Upper lobe of left lung (tissue), 6 donors: ENCODE measurements at regions not wholly inside any gene's neighbourhood (a gene's known extent, or its start where the extent isn't known, plus 50 kb on each side); places are given as distances from the start of the nearest gene placed in this dataset.
"Not testable (repeated sequence)": the region's sequence is repeated elsewhere in the genome, so short reads cannot be mapped to it uniquely, and the experiment has no call there.

Experiments
- ATAC-seq, 2 donors: fragments of 200-7000 bp; cut with Tn5 transposase; one replicate each; pipeline ENCODE4 v1.9.1; 2022; ENCODE audit warnings: mild to moderate bottlenecking in 2 of 2, moderate library complexity in 2 of 2; ENCODE audit not compliant: low FRiP score in 2 of 2
- DNase-seq, 2 donors: peaks; one replicate each; pipeline ENCODE4 v3.0.0-alpha.2; 2019 to 2020
- H3K27ac ChIP-seq, 4 donors: fragments of 200-600 bp; sonication (generic); one replicate each; pipeline ENCODE4 v1.5.1; 2016 to 2019
- H3K27me3 ChIP-seq, 4 donors: fragments of 200-600 bp; sonication (generic); one replicate each; pipeline ENCODE4 v1.5.1; 2017 to 2019
- H3K36me3 ChIP-seq, 4 donors: fragments of 200-600 bp; sonication (generic); one replicate each; pipeline ENCODE4 v1.5.1; 2016 to 2019
- H3K4me1 ChIP-seq, 4 donors: fragments of 200-600 bp; sonication (generic); one replicate each; pipeline ENCODE4 v1.5.1; 2018 to 2019
- H3K4me3 ChIP-seq, 4 donors: fragments of 200-600 bp; sonication (generic); one replicate each; pipeline ENCODE4 v1.5.1; 2017 to 2019; ENCODE audit warnings: mild to moderate bottlenecking in 2 of 4, moderate library complexity in 1 of 4
- H3K9me3 ChIP-seq, 4 donors: fragments of 200-600 bp; sonication (generic); one replicate each; pipeline ENCODE4 v1.5.1; 2018 to 2019
- CTCF ChIP-seq, 6 experiments: fragments of 450-650 bp in 4 of 6; fragments of 200-600 bp in 2 of 6; sonication (generic) in 2 of 6; IDR thresholded peaks; one replicate each; pipeline ENCODE4 v1.5.1; 2016 to 2019; ENCODE audit warnings: antibody characterized with exemption in 6 of 6
- EP300 ChIP-seq, 4 donors: sonication (generic); formaldehyde crosslinking; IDR thresholded peaks; one replicate each; pipeline ENCODE4 v1.5.1; 2017; ENCODE audit warnings: antibody characterized with exemption in 4 of 4, control low read depth in 2 of 4
- POLR2A ChIP-seq, 4 donors: fragments of 450-650 bp; IDR thresholded peaks; one replicate each; pipeline ENCODE4 v1.5.1; 2016 to 2017; ENCODE audit warnings: antibody characterized with exemption in 4 of 4, mild to moderate bottlenecking in 2 of 4
- POLR2AphosphoS5 ChIP-seq, 2 donors: sonication (generic); formaldehyde crosslinking; IDR thresholded peaks; one replicate each; pipeline ENCODE4 v1.5.1; 2017; ENCODE audit warnings: antibody characterized with exemption in 2 of 2
- WGBS, 2 donors: methylation state at CpG; one replicate each; pipeline ENCODE4 v1.1.5; 2017 to 2018; 5-methylcytosine and 5-hydroxymethylcytosine counted together
- donor health status: DM: no; HTN: no; CAD: no; lungs with moderate emphysema.
- donor health status: DM: no; HTN: yes; CAD: no; lungs with severe emphysema.

GRCh38 chr4:116544946-116545345 lies 540.4 kb downstream of the TRAM1L1 start:
- 77 to 83% methylated on average over 1 of the region's 1 CpG for WGBS, 2 donors
- TF ChIP-seq POLR2A (IDR thresholded peaks at IDR 0.05) (no peak), POLR2AphosphoS5 (IDR thresholded peaks at IDR 0.05) (no peak), EP300 (IDR thresholded peaks at IDR 0.05) (no peak), CTCF (IDR thresholded peaks at IDR 0.05) (no peak)
- no peak for ATAC-seq

GRCh38 chr4:116539744-116540143 lies 545.6 kb downstream of the TRAM1L1 start:
- Histone ChIP-seq H3K27me3 (no peaks in the 10 kb centered on the region), H3K9me3 (no peaks in the 10 kb centered on the region), H3K4me1 (no peaks in the 10 kb centered on the region), H3K27ac (no peak overlapping the region), H3K4me3 (no peak overlapping the region), H3K36me3 (no peaks in the 10 kb centered on the region)
- DNase-seq: no peak
- ATAC-seq: no peak
- WGBS, 2 donors: 77 to 94% methylated on average over 3 of the region's 3 CpGs
- TF ChIP-seq EP300 (IDR thresholded peaks at IDR 0.05) (no peak), POLR2A (IDR thresholded peaks at IDR 0.05) (no peak), CTCF (IDR thresholded peaks at IDR 0.05) (no peak), POLR2AphosphoS5 (IDR thresholded peaks at IDR 0.05) (no peak)

More at GRCh38 chr4:116544946-116545345, 540.4 kb downstream of the TRAM1L1 start:
- Histone ChIP-seq H3K36me3 (no peaks in the 10 kb centered on the region), H3K4me3 (no peak overlapping the region), H3K9me3 (no peaks in the 10 kb centered on the region), H3K27ac (no peak overlapping the region), H3K4me1 (no peaks in the 10 kb centered on the region), H3K27me3 (no peaks in the 10 kb centered on the region)
- DNase-seq: no peak

GRCh38 chr4:116537828-116538227 lies 547.5 kb downstream of the TRAM1L1 start:
- H3K27ac ChIP-seq: no peak overlapping the region
- TF ChIP-seq POLR2AphosphoS5 (IDR thresholded peaks at IDR 0.05) (no peak), POLR2A (IDR thresholded peaks at IDR 0.05) (no peak), CTCF (IDR thresholded peaks at IDR 0.05) (no peak), EP300 (IDR thresholded peaks at IDR 0.05) (no peak)
- H3K9me3 ChIP-seq: no peaks in the 10 kb centered on the region
- no peaks in the 10 kb centered on the region for H3K27me3 ChIP-seq
- ATAC-seq (no peak), DNase-seq (no peak)
- H3K4me3 ChIP-seq: no peak overlapping the region
- no peaks in the 10 kb centered on the region for H3K36me3 ChIP-seq
- no peaks in the 10 kb centered on the region for H3K4me1 ChIP-seq

GRCh38 chr4:116536024-116536423 lies 549.4 kb downstream of the TRAM1L1 start:
- not testable (repeated sequence) for H3K27ac ChIP-seq, H3K9me3 ChIP-seq, H3K36me3 ChIP-seq, H3K4me1 ChIP-seq, H3K27me3 ChIP-seq, H3K4me3 ChIP-seq, ATAC-seq, DNase-seq
- 87 to 91% methylated on average over 6 of the region's 6 CpGs for WGBS, 2 donors

- no peak for TF ChIP-seq EP300 (IDR thresholded peaks at IDR 0.05)
- TF ChIP-seq POLR2AphosphoS5 (IDR thresholded peaks at IDR 0.05): no peak
- TF ChIP-seq CTCF (IDR thresholded peaks at IDR 0.05): no peak
- TF ChIP-seq POLR2A (IDR thresholded peaks at IDR 0.05): no peak
- Histone ChIP-seq H3K27me3 (no peaks in the 10 kb centered on the region), H3K4me3 (no peak overlapping the region), H3K36me3 (no peaks in the 10 kb centered on the region), H3K27ac (no peak overlapping the region), H3K4me1 (no peaks in the 10 kb centered on the region), H3K9me3 (no peaks in the 10 kb centered on the region)
- 34% methylated on average over 5 of the region's 5 CpGs for WGBS, 2 donors
- no peak for ATAC-seq
- DNase-seq: no peak
Measured at GRCh38 chr4:116531870-116532269, 553.5 kb downstream of the TRAM1L1 start.
